GM20000 (cell line): ENCODE measurements at regions not wholly inside any gene's neighbourhood (a gene's known extent, or its start where the extent isn't known, plus 50 kb on each side); places are given as distances from the start of the nearest gene placed in this dataset.

Source experiments
- DNase-seq: peaks from one replicate; pipeline ENCODE4 v3.0.0; 2012; ENCODE audit warnings: low spot score
- TF ChIP-seq, protein P1 (sequence below): IDR thresholded peaks from 2 replicates; pipeline ENCODE4 v1.5.1; 2012; ENCODE audit warnings: mild to moderate bottlenecking, control low read depth; ENCODE audit errors: extremely low read depth, missing control alignments

DNA sequence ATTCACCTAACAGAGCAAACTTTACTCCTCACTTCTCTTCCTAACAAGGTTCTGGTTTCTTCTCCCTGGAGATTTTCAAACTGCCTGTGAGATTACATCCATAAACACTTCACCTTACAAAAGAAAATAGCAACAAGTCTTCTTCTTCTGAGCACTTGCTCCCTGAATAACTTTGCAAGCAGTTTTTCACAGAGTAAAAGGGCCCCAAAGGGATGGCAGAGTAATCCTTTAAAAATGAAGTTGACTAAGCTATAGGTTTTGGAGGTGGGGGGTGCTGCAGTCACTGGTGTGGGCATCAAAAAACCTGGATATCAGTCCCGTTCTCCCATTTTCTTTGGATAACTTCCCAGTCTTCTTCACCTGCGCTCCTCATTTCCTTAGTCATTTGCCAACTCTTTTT lies 484.9 kb downstream of the MIAT start:
- DNase-seq, result no peak
- TF ChIP-seq, protein P1, sequence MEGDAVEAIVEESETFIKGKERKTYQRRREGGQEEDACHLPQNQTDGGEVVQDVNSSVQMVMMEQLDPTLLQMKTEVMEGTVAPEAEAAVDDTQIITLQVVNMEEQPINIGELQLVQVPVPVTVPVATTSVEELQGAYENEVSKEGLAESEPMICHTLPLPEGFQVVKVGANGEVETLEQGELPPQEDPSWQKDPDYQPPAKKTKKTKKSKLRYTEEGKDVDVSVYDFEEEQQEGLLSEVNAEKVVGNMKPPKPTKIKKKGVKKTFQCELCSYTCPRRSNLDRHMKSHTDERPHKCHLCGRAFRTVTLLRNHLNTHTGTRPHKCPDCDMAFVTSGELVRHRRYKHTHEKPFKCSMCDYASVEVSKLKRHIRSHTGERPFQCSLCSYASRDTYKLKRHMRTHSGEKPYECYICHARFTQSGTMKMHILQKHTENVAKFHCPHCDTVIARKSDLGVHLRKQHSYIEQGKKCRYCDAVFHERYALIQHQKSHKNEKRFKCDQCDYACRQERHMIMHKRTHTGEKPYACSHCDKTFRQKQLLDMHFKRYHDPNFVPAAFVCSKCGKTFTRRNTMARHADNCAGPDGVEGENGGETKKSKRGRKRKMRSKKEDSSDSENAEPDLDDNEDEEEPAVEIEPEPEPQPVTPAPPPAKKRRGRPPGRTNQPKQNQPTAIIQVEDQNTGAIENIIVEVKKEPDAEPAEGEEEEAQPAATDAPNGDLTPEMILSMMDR, result no peak

DNA sequence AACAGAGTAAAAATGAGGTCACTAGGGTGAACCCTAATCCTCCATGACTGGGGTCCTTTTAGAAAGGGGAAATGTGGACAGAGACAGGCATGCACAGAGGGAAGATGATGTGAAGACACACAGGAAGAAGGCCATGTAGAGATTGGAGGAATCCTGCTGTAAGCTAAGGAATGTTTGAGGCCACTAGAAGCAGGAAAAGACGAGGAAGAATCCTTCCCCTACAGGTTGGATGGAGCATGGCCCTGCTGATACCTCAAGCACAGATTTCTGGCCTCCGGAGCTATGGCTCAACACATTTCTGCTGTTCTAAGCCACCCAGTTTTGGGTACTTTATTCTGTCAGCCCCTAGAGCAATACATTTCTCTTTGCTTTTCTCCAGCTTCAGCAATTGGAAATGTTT lies 486.9 kb downstream of the MIAT start:
- TF ChIP-seq, protein P1, result no peak
- DNase-seq, result no peak

DNA sequence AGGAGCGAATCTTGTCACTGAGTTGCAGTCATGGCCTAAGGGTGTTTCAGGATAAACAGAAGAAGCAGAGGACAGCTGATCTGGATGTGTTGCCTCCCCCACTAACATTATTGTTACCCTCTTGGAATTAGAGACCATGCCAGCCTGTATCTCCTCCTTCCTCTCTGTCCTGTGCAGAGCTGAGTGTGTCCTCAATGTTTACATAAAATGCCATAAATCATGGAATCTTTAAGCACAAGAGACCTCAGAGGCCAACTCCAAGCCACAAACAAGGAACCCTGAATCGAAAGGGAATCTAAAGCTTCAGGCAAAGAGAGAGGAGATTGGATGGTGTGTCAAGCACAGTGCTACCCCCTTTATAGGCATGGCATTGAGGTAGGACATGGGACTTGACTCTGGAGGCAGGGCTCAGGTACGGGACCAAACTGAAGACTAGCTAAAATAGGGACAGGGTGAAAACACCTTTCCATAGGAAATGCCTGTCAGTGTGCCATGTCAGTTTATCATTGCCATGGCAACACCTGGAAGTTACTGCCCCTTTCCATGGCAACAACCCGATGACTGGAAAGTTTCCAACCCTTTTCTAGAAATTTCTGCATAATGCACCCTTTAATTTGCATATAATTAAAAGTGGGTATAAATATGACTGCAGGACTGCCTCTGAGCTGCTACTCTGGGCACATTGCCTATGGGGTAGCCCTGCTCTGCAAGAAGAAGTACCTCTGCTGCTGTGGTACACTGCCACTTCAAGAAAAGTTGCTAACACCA lies 489.7 kb downstream of the MIAT start:
- DNase-seq, result no peak
- TF ChIP-seq, protein P1, result no peak

DNA sequence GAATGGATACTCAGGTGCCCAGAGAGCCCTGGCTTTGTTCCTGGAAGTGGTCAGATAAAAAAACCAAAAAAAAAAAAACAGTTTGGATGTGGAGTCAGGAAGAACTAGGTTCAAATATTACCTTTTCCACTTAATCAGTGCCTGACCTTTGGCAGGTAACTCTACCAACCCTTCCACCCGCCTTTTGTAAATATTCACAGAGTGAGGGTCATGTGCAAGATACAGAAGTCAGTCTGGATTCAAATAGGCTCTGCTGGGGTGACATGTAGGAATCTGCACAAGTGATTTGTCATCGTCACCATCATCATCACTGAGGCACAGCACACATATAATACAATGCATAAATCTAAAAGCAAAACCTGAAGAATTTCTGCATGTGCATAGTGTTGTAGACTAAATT lies 490.7 kb downstream of the MIAT start:
- TF ChIP-seq, protein P1, result no peak
- DNase-seq, result no peak

DNA sequence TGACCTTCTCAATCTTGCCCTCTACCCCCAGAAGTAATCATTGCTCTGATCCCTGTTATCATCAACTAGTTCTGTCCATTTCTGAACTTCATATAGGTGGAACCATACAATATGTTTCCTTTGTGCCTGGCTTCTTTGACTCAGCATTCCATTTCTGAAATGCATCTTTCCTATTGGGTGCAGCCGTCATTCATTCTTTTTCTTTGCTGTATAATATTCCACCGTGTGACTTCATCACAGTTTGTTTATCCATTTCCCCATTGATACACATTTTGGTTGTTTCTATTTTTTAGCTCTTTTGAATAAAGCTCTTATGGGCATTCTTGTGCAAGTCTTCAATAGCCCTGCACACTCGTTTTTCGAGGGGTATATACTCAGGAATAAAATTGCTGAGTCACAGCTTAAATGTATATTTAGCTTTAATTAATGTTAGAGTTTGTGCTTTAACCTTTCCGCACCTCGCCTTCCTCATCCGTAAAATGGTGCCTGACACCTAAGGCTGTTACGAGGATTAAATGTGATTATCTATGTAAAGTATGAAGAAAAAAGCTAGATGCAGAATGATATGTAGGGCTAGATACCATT lies 491.6 kb downstream of the MIAT start:
- TF ChIP-seq, protein P1, result no peak
- DNase-seq, result no peak

DNA sequence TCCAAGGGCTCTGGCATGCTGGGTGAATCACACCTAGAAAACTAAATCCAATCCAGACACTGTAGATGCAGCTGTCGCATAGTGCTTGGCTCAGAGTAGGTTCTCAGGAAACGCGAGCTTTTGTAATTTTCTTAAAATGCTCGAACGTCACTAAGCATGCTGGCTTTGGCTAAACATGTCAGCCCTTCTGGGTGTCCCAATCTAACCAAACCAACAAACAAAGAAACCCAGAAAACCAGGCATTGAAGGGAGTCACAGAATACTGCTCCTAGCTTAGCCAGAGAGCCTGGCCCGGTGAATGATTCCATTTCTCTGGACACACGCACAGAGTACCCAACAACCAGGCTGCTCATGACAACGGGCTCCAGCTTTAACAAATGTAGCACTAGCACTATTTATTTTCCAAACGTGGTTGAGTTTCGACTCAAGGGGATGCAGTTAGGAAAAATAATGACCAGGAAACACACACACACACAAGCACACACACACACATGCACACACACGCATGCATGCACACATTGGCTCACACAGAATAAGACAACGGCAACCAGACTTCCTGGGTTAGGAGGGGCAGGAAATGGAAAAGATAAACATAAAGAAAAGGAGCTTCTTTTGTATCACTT lies 492.6 kb downstream of the MIAT start:
- no peak for DNase-seq

DNA sequence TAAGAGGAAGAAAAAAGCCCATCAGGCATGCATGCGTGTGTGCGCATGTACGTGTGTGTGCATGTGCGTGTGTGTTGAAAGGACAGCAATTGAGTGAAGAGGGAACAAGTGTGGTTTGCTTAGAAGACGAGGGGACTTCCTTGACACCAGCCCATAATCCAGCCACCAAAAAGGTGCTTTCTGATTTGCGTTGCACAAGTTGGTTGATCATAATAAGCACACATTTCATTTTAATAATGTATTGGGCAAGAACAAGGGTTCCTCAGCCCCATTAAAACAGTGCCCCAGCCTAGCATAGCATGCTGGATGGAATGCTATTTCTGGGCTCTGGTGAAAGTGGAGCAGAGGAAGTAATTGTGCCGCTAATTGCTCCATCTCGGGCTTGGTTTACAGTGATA lies 493.2 kb downstream of the MIAT start:
- no peak for DNase-seq
- TF ChIP-seq, protein P1, result no peak

More for the DNA sequence above, 492.6 kb downstream of the MIAT start:
- TF ChIP-seq, protein P1, result no peak
